Ectodermal cell (in vitro differentiated cells): ENCODE measurements at regions not wholly inside any gene's neighbourhood (a gene's known extent, or its start where the extent isn't known, plus 50 kb on each side); places are given as distances from the start of the nearest gene placed in this dataset.

Experiments
- H3K27ac ChIP-seq: 2 replicates; pipeline ENCODE4 v1.7.0; 2013; ENCODE audit warnings: mild to moderate bottlenecking, low read depth, low read length; ENCODE audit not compliant: insufficient read depth, poor library complexity, severe bottlenecking
- H3K27me3 ChIP-seq: 2 replicates; pipeline ENCODE4 v1.7.0; 2013; ENCODE audit warnings: mild to moderate bottlenecking, low read length; ENCODE audit not compliant: insufficient read depth, control insufficient read depth, poor library complexity, severe bottlenecking
- H3K36me3 ChIP-seq: one replicate; pipeline ENCODE4 v1.7.0; 2013; ENCODE audit warnings: low read length; ENCODE audit not compliant: control insufficient read depth, insufficient read depth
- H3K4me1 ChIP-seq: one replicate; pipeline ENCODE4 v1.7.0; 2013; ENCODE audit warnings: low read length; ENCODE audit not compliant: control insufficient read depth, insufficient read depth
- H3K4me3 ChIP-seq: 2 replicates; pipeline ENCODE4 v1.7.0; 2013; ENCODE audit warnings: low read depth, low read length, control low read depth; ENCODE audit not compliant: insufficient read depth
- H3K9me3 ChIP-seq: 2 replicates; pipeline ENCODE4 v1.7.0; 2013; ENCODE audit warnings: mild to moderate bottlenecking, low read length, moderate library complexity; ENCODE audit not compliant: control insufficient read depth
- WGBS, 2 experiments: methylation state at CpG; one replicate each; pipeline ENCODE4 v1.1.7; 2013; ENCODE audit warnings: missing lambda C conversion rate in 2 of 2; 5-methylcytosine and 5-hydroxymethylcytosine counted together

- Histone ChIP-seq H3K27ac (no peak overlapping the region), H3K27me3 (no peaks in the 10 kb centered on the region), H3K4me1 (no peaks in the 10 kb centered on the region), H3K36me3 (no peaks in the 10 kb centered on the region), H3K4me3 (no peak overlapping the region), H3K9me3 (no peaks in the 10 kb centered on the region)
- WGBS, 2 experiments, result 83 to 88% methylated on average over 1 to 2 of the region's 2 CpGs
Observed at GRCh38 chr4:11635342-11635741, 206.6 kb upstream of the HS3ST1 start.

- H3K4me3 ChIP-seq, result no peak overlapping the region
- no peaks in the 10 kb centered on the region for H3K36me3 ChIP-seq
- no peak overlapping the region for H3K27ac ChIP-seq
- no peaks in the 10 kb centered on the region for H3K9me3 ChIP-seq
- 90 to 97% methylated on average over 2 of the region's 2 CpGs for WGBS, 2 experiments
- no peaks in the 10 kb centered on the region for H3K27me3 ChIP-seq
- no peaks in the 10 kb centered on the region for H3K4me1 ChIP-seq
Observed at GRCh38 chr4:11634283-11634682, 205.6 kb upstream of the HS3ST1 start.

GRCh38 chr4:11633430-11633829 is 204.7 kb upstream of the HS3ST1 start:
- Histone ChIP-seq H3K27ac (no peak overlapping the region), H3K9me3 (no peaks in the 10 kb centered on the region), H3K36me3 (no peaks in the 10 kb centered on the region), H3K27me3 (no peaks in the 10 kb centered on the region), H3K4me1 (no peaks in the 10 kb centered on the region), H3K4me3 (no peak overlapping the region)
- WGBS, 2 experiments, result 74 to 87% methylated on average over 3 to 4 of the region's 4 CpGs

- H3K4me3 ChIP-seq, result no peak overlapping the region
- H3K36me3 ChIP-seq, result no peaks in the 10 kb centered on the region
- no peak overlapping the region for H3K27ac ChIP-seq
- no peaks in the 10 kb centered on the region for H3K9me3 ChIP-seq
- 89 to 96% methylated on average over 6 of the region's 6 CpGs for WGBS, 2 experiments
- no peaks in the 10 kb centered on the region for H3K27me3 ChIP-seq
- H3K4me1 ChIP-seq, result no peaks in the 10 kb centered on the region
Observed at GRCh38 chr4:11632483-11632882, 203.8 kb upstream of the HS3ST1 start.

GRCh38 chr4:11632025-11632424 is 203.3 kb upstream of the HS3ST1 start:
- H3K4me1 ChIP-seq, result no peaks in the 10 kb centered on the region
- no peaks in the 10 kb centered on the region for H3K36me3 ChIP-seq
- no peak overlapping the region for H3K27ac ChIP-seq
- H3K27me3 ChIP-seq, result no peaks in the 10 kb centered on the region
- H3K9me3 ChIP-seq, result no peaks in the 10 kb centered on the region
- 93 to 95% methylated on average over 3 to 4 of the region's 4 CpGs for WGBS, 2 experiments
- H3K4me3 ChIP-seq, result no peak overlapping the region

GRCh38 chr4:11631416-11631815 is 202.7 kb upstream of the HS3ST1 start:
- Histone ChIP-seq H3K4me3 (no peak overlapping the region), H3K9me3 (no peaks in the 10 kb centered on the region), H3K27me3 (no peaks in the 10 kb centered on the region), H3K4me1 (no peaks in the 10 kb centered on the region), H3K36me3 (no peaks in the 10 kb centered on the region), H3K27ac (no peak overlapping the region)
- 89 to 100% methylated on average over 2 of the region's 2 CpGs for WGBS, 2 experiments

GRCh38 chr4:11628093-11628725 is 199.5 kb upstream of the HS3ST1 start:
- no peak overlapping the region for H3K4me3 ChIP-seq
- no peaks in the 10 kb centered on the region for H3K9me3 ChIP-seq
- no peaks in the 10 kb centered on the region for H3K27me3 ChIP-seq
- no peak overlapping the region for H3K27ac ChIP-seq
- no peaks in the 10 kb centered on the region for H3K4me1 ChIP-seq
- no peaks in the 10 kb centered on the region for H3K36me3 ChIP-seq

GRCh38 chr4:11626066-11626465 is 197.4 kb upstream of the HS3ST1 start:
- no peaks in the 10 kb centered on the region for H3K36me3 ChIP-seq
- H3K4me3 ChIP-seq, result no peak overlapping the region
- H3K27me3 ChIP-seq, result no peaks in the 10 kb centered on the region
- no peak overlapping the region for H3K27ac ChIP-seq
- no peaks in the 10 kb centered on the region for H3K9me3 ChIP-seq
- H3K4me1 ChIP-seq, result no peaks in the 10 kb centered on the region
- WGBS, 2 experiments, result 96 to 98% methylated on average over 4 of the region's 4 CpGs

GRCh38 chr4:11625211-11625610 is 196.5 kb upstream of the HS3ST1 start:
- Histone ChIP-seq H3K9me3 (no peaks in the 10 kb centered on the region), H3K27ac (no peak overlapping the region), H3K4me1 (no peaks in the 10 kb centered on the region), H3K4me3 (no peak overlapping the region), H3K27me3 (no peaks in the 10 kb centered on the region), H3K36me3 (no peaks in the 10 kb centered on the region)
- 86 to 93% methylated on average over 7 of the region's 7 CpGs for WGBS, 2 experiments

GRCh38 chr4:11624370-11624769 is 195.7 kb upstream of the HS3ST1 start:
- 69 to 74% methylated on average over 2 of the region's 2 CpGs for WGBS, 2 experiments
- Histone ChIP-seq H3K4me1 (no peaks in the 10 kb centered on the region), H3K27me3 (no peaks in the 10 kb centered on the region), H3K9me3 (no peaks in the 10 kb centered on the region), H3K4me3 (no peak overlapping the region), H3K27ac (no peak overlapping the region), H3K36me3 (no peaks in the 10 kb centered on the region)

- Histone ChIP-seq H3K36me3 (no peaks in the 10 kb centered on the region), H3K4me3 (no peak overlapping the region), H3K27ac (no peak overlapping the region), H3K4me1 (no peaks in the 10 kb centered on the region), H3K27me3 (no peaks in the 10 kb centered on the region), H3K9me3 (no peaks in the 10 kb centered on the region)
- WGBS, 2 experiments, result 60% methylated on average over 1 of the region's 1 CpG; no CpG with 5 or more reads in 1 of the 2 experiments
Observed at GRCh38 chr4:11623726-11624037, 195.0 kb upstream of the HS3ST1 start.
